ENCODE measurements at regions not wholly inside any gene's neighbourhood (a gene's known extent, or its start where the extent isn't known, plus 50 kb on each side); places are given as distances from the start of the nearest gene placed in this dataset.

- ATAC-seq: no peak
- no peak overlapping the region for H3K27ac ChIP-seq
- TF ChIP-seq, protein P1, sequence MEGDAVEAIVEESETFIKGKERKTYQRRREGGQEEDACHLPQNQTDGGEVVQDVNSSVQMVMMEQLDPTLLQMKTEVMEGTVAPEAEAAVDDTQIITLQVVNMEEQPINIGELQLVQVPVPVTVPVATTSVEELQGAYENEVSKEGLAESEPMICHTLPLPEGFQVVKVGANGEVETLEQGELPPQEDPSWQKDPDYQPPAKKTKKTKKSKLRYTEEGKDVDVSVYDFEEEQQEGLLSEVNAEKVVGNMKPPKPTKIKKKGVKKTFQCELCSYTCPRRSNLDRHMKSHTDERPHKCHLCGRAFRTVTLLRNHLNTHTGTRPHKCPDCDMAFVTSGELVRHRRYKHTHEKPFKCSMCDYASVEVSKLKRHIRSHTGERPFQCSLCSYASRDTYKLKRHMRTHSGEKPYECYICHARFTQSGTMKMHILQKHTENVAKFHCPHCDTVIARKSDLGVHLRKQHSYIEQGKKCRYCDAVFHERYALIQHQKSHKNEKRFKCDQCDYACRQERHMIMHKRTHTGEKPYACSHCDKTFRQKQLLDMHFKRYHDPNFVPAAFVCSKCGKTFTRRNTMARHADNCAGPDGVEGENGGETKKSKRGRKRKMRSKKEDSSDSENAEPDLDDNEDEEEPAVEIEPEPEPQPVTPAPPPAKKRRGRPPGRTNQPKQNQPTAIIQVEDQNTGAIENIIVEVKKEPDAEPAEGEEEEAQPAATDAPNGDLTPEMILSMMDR (IDR thresholded peaks at IDR 0.05): no peak
- intact Hi-C loops (cut with DNase I): no loop called here
- H3K4me3 ChIP-seq: no peak overlapping the region
- no peaks in the 10 kb centered on the region for H3K9me3 ChIP-seq
- H3K27me3 ChIP-seq: peaks cover 0 to 3% (median 0%) of the 10 kb centered on the region in 4 donors
- no peaks in the 10 kb centered on the region for H3K36me3 ChIP-seq
- H3K4me1 ChIP-seq: no peaks in the 10 kb centered on the region
- DNase-seq: no peak
- 85 to 87% methylated on average over 3 of the region's 3 CpGs for WGBS, 2 donors
- FAIRE-seq: no peak
Measured at GRCh38 chrX:116226665-116227484, 56.3 kb downstream of the AGTR2 start.

- DNase-seq (no peak), FAIRE-seq (no peak), ATAC-seq (no peak)
- intact Hi-C loops (cut with DNase I): no loop called here
- Histone ChIP-seq H3K9me3 (no peaks in the 10 kb centered on the region), H3K4me1 (no peaks in the 10 kb centered on the region), H3K4me3 (no peak overlapping the region), H3K27me3 (no peaks in the 10 kb centered on the region), H3K27ac (no peak overlapping the region), H3K36me3 (no peaks in the 10 kb centered on the region)
- TF ChIP-seq, protein P1 (IDR thresholded peaks at IDR 0.05): no peak
- 17 to 27% methylated on average over 4 of the region's 4 CpGs for WGBS, 2 donors
Measured at GRCh38 chrX:116230130-116230898, 59.8 kb downstream of the AGTR2 start.

- TF ChIP-seq, protein P1 (IDR thresholded peaks at IDR 0.05): no peak
- no peak overlapping the region for H3K4me3 ChIP-seq
- ATAC-seq (no peak), FAIRE-seq (no peak), DNase-seq (no peak)
- no peaks in the 10 kb centered on the region for H3K4me1 ChIP-seq
- intact Hi-C loops (cut with DNase I): no loop called here
- H3K27ac ChIP-seq: no peak overlapping the region
- H3K9me3 ChIP-seq: no peaks in the 10 kb centered on the region
- 90% methylated on average over 3 of the region's 3 CpGs for WGBS, 2 donors
- no peaks in the 10 kb centered on the region for H3K36me3 ChIP-seq
- peaks cover 0 to 7% (median 0%) of the 10 kb centered on the region in 4 donors for H3K27me3 ChIP-seq
Measured at GRCh38 chrX:116232833-116233232, 62.3 kb downstream of the AGTR2 start.

- FAIRE-seq (peak; percentile 85), ATAC-seq (no peak), DNase-seq (no peak)
- intact Hi-C loops (cut with DNase I): no loop called here
- Histone ChIP-seq H3K36me3 (no peaks in the 10 kb centered on the region), H3K27ac (no peak overlapping the region), H3K4me1 (peaks cover 0 to 7% (median 0%) of the 10 kb centered on the region in 3 donors), H3K9me3 (no peaks in the 10 kb centered on the region), H3K4me3 (no peak overlapping the region), H3K27me3 (peaks cover 0 to 7% (median 0%) of the 10 kb centered on the region in 4 donors)
- TF ChIP-seq, protein P1 (IDR thresholded peaks at IDR 0.05): no peak
Measured at GRCh38 chrX:116236666-116237065, 66.1 kb downstream of the AGTR2 start.
